Testis (tissue), 2 donors: ENCODE measurements at regions not wholly inside any gene's neighbourhood (a gene's known extent, or its start where the extent isn't known, plus 50 kb on each side); places are given as distances from the start of the nearest gene placed in this dataset.

Experiments
- CTCF ChIP-seq, 3 experiments: fragments of 450-650 bp in 2 of 3; fragments of 200-600 bp in 1 of 3; sonication (generic) in 1 of 3; IDR thresholded peaks; one replicate each; pipeline ENCODE4 v1.5.1; 2016 to 2019; ENCODE audit warnings: antibody characterized with exemption in 3 of 3, mild to moderate bottlenecking in 2 of 3, moderate library complexity in 1 of 3
- POLR2A ChIP-seq: fragments of 450-650 bp; IDR thresholded peaks from one replicate; pipeline ENCODE4 v1.6.1; 2017; ENCODE audit warnings: antibody characterized with exemption, mild to moderate bottlenecking, moderate library complexity

- no peak for TF ChIP-seq CTCF (IDR thresholded peaks at IDR 0.05)
- no peak for TF ChIP-seq POLR2A
Measured at GRCh38 chr7:145378197-145378596, 542.3 kb upstream of the TPK1 start.
